GM23338 (cell line): ENCODE measurements at regions not wholly inside any gene's neighbourhood (a gene's known extent, or its start where the extent isn't known, plus 50 kb on each side); places are given as distances from the start of the nearest gene placed in this dataset.

ENCODE experiments used
- ATAC-seq: fragments of 200-7000 bp; cut with Tn5 transposase; 3 replicates; pipeline ENCODE4 v1.9.1; 2020
- DNase-seq: peaks from one replicate; pipeline ENCODE4 v3.0.0-alpha.2; 2015; ENCODE audit warnings: low spot score
- H2AFZ ChIP-seq: fragments of 200-600 bp; sonication (generic); 2 replicates; pipeline ENCODE4 v1.8.0; 2016; ENCODE audit warnings: antibody characterized with exemption, mild to moderate bottlenecking, moderate library complexity
- H3F3A ChIP-seq: fragments of 200-600 bp; sonication (generic); replicated peaks from 2 replicates; pipeline ENCODE4 v1.8.0; 2017; ENCODE audit warnings: antibody characterized with exemption, mixed run types, low read depth
- H3K27ac ChIP-seq: fragments of 200-600 bp; sonication (generic); 2 replicates; pipeline ENCODE4 v1.6.1; 2016; ENCODE audit warnings: low read depth
- H3K27me3 ChIP-seq: fragments of 200-600 bp; sonication (generic); 2 replicates; pipeline ENCODE4 v1.8.0; 2016; ENCODE audit warnings: mild to moderate bottlenecking, mixed run types, moderate library complexity; ENCODE audit not compliant: insufficient read depth
- H3K36me3 ChIP-seq: fragments of 200-600 bp; sonication (generic); 2 replicates; pipeline ENCODE4 v1.8.0; 2016; ENCODE audit warnings: mild to moderate bottlenecking; ENCODE audit not compliant: insufficient read depth
- H3K4me1 ChIP-seq: fragments of 200-600 bp; sonication (generic); 2 replicates; pipeline ENCODE4 v1.8.0; 2016; ENCODE audit warnings: mild to moderate bottlenecking, moderate library complexity; ENCODE audit not compliant: insufficient read depth
- H3K4me2 ChIP-seq: fragments of 200-600 bp; sonication (generic); 2 replicates; pipeline ENCODE4 v1.7.1; 2017; ENCODE audit warnings: mixed run types
- H3K4me3 ChIP-seq: fragments of 200-600 bp; sonication (generic); 2 replicates; pipeline ENCODE4 v1.6.1; 2016; ENCODE audit warnings: mixed run types
- H3K79me2 ChIP-seq: fragments of 200-600 bp; sonication (generic); replicated peaks from 2 replicates; pipeline ENCODE4 v1.8.0; 2017; ENCODE audit warnings: mild to moderate bottlenecking; ENCODE audit not compliant: insufficient read depth
- H3K9me2 ChIP-seq: fragments of 200-600 bp; sonication (generic); 2 replicates; pipeline ENCODE4 v1.8.0; 2017; ENCODE audit not compliant: insufficient read depth
- H4K20me1 ChIP-seq: fragments of 200-600 bp; sonication (generic); replicated peaks from 2 replicates; pipeline ENCODE4 v1.8.0; 2017; ENCODE audit warnings: mild to moderate bottlenecking; ENCODE audit not compliant: insufficient read depth
- H3K27ac Mint-ChIP-seq: 2 replicates; pipeline ENCODE4 v1.8.0; 2020; ENCODE audit warnings: inconsistent platforms, mild to moderate bottlenecking, moderate library complexity, mixed read lengths
- H3K27me3 Mint-ChIP-seq: 3 replicates; pipeline ENCODE4 v1.8.0; 2022; ENCODE audit warnings: low read depth, mild to moderate bottlenecking, moderate library complexity, mixed read lengths, inconsistent platforms; ENCODE audit not compliant: insufficient read depth, poor library complexity
- H3K36me3 Mint-ChIP-seq: 3 replicates; pipeline ENCODE4 v1.8.0; 2021; ENCODE audit warnings: low read depth, mild to moderate bottlenecking, inconsistent platforms, moderate library complexity, mixed read lengths
- H3K4me1 Mint-ChIP-seq: 3 replicates; pipeline ENCODE4 v1.8.0; 2020; ENCODE audit warnings: mild to moderate bottlenecking, inconsistent platforms, mixed read lengths
- H3K4me3 Mint-ChIP-seq: 3 replicates; pipeline ENCODE4 v1.8.0; 2021; ENCODE audit warnings: moderate library complexity, mild to moderate bottlenecking, inconsistent platforms, mixed read lengths
- H3K9me3 Mint-ChIP-seq: 3 replicates; pipeline ENCODE4 v1.8.0; 2020; ENCODE audit warnings: moderate library complexity, mild to moderate bottlenecking, inconsistent platforms, mixed read lengths
- CREB1 ChIP-seq: fragments of 250-450 bp; sonication (Bioruptor Pico); IDR thresholded peaks from 2 replicates; pipeline ENCODE4 v1.5.0; 2020; ENCODE audit warnings: low read depth, mild to moderate bottlenecking, moderate library complexity
- CTCF ChIP-seq, 2 experiments: fragments of 200-600 bp in 1 of 2; sonication (generic) in 1 of 2; conservative IDR thresholded peaks; 2 replicates each; pipeline versions ENCODE4 v1.5.1 to v1.6.1; 2016 to 2017; ENCODE audit warnings: antibody characterized with exemption in 2 of 2, low read depth in 2 of 2, mild to moderate bottlenecking in 2 of 2, moderate library complexity in 1 of 2
- EZH2 ChIP-seq: fragments of 200-600 bp; sonication (generic); IDR thresholded peaks from one replicate; pipeline ENCODE4 v1.8.0; 2017; ENCODE audit warnings: antibody characterized with exemption, mild to moderate bottlenecking, low read depth; ENCODE audit not compliant: unreplicated experiment
- EZH2phosphoT487 ChIP-seq: fragments of 200-600 bp; sonication (generic); IDR thresholded peaks from one replicate; pipeline ENCODE4 v1.8.1; 2018; ENCODE audit warnings: antibody characterized with exemption; ENCODE audit not compliant: unreplicated experiment
- JUNB ChIP-seq: IDR thresholded peaks from one replicate; pipeline ENCODE4 v1.6.1; 2016; ENCODE audit warnings: antibody characterized with exemption; ENCODE audit not compliant: unreplicated experiment
- POLR2AphosphoS5 ChIP-seq: IDR thresholded peaks from 2 replicates; pipeline ENCODE4 v1.6.1; 2016; ENCODE audit warnings: antibody characterized with exemption, low read depth
- REST ChIP-seq: IDR thresholded peaks from one replicate; pipeline ENCODE4 v1.6.1; 2018; ENCODE audit warnings: antibody characterized with exemption; ENCODE audit not compliant: unreplicated experiment
- STAT1 ChIP-seq: IDR thresholded peaks from one replicate; pipeline ENCODE4 v1.6.1; 2016; ENCODE audit warnings: antibody characterized with exemption; ENCODE audit not compliant: unreplicated experiment
- ZNF331 ChIP-seq: fragments of 250-450 bp; sonication (Bioruptor Pico); IDR thresholded peaks from 2 replicates; pipeline ENCODE4 v1.5.0; 2020; ENCODE audit warnings: low read depth, mild to moderate bottlenecking, moderate library complexity
- ZNF462 ChIP-seq: fragments of 250-450 bp; sonication (Bioruptor Pico); IDR thresholded peaks from 2 replicates; pipeline ENCODE4 v1.5.0; 2020; ENCODE audit warnings: mild to moderate bottlenecking, moderate library complexity

GRCh38 chr15:69971771-69972170 lies 125.9 kb downstream of the TLE3 start:
- H2AFZ ChIP-seq: no peak overlapping the region
- H3K4me3 ChIP-seq: no peak overlapping the region
- H3K36me3 ChIP-seq: no peaks in the 10 kb centered on the region
- H3K4me1 ChIP-seq: no peaks in the 10 kb centered on the region
- Mint-ChIP-seq H3K27me3 (peaks cover 5% of the 10 kb centered on the region), H3K9me3 (no peaks in the 10 kb centered on the region; the same call in 2 of the 3 replicates), H3K36me3 (no peaks in the 10 kb centered on the region), H3K4me3 (no peak overlapping the region), H3K27ac (no peak overlapping the region), H3K4me1 (peaks cover 4% of the 10 kb centered on the region; the same call in 1 of the 3 replicates)
- H3F3A ChIP-seq: no peaks in the 10 kb centered on the region
- no peak for DNase-seq
- no peak overlapping the region for H3K4me2 ChIP-seq
- no peak overlapping the region for H3K27ac ChIP-seq
- TF ChIP-seq EZH2 (no peak), CREB1 (CRISPR knock-in tag) (no peak), EZH2phosphoT487 (no peak)
- no peaks in the 10 kb centered on the region for H3K9me2 ChIP-seq
- H4K20me1 ChIP-seq: no peaks in the 10 kb centered on the region
- no peak for ATAC-seq
- H3K79me2 ChIP-seq: no peaks in the 10 kb centered on the region
- no peaks in the 10 kb centered on the region for H3K27me3 ChIP-seq

- Histone ChIP-seq H3K9me2 (no peaks in the 10 kb centered on the region), H3F3A (no peaks in the 10 kb centered on the region), H3K79me2 (no peaks in the 10 kb centered on the region), H3K4me3 (no peak overlapping the region), H3K4me2 (no peak overlapping the region), H3K36me3 (no peaks in the 10 kb centered on the region), H3K27ac (no peak overlapping the region), H2AFZ (no peak overlapping the region), H4K20me1 (no peaks in the 10 kb centered on the region), H3K4me1 (no peaks in the 10 kb centered on the region), H3K27me3 (no peaks in the 10 kb centered on the region)
- ATAC-seq: no peak
- Mint-ChIP-seq H3K4me3 (no peak overlapping the region), H3K27ac (no peak overlapping the region), H3K27me3 (peaks cover 5% of the 10 kb centered on the region), H3K9me3 (no peaks in the 10 kb centered on the region; the same call in 2 of the 3 replicates), H3K36me3 (no peaks in the 10 kb centered on the region), H3K4me1 (peaks cover 4% of the 10 kb centered on the region; the same call in 1 of the 3 replicates)
- no peak for DNase-seq
- TF ChIP-seq STAT1 (no peak), JUNB (no peak), EZH2 (no peak), CREB1 (CRISPR knock-in tag) (no peak), ZNF462 (CRISPR knock-in tag) (no peak), POLR2AphosphoS5 (no peak), REST (no peak), CTCF (conservative IDR thresholded peaks at IDR 0.05; ENCODE audit: low read depth in 2 of 2) (no peak), ZNF331 (CRISPR knock-in tag) (no peak)
Measured at GRCh38 chr15:69972436-69972835, 125.3 kb downstream of the TLE3 start.
